GM23338 (cell line): ENCODE measurements at regions not wholly inside any gene's neighbourhood (a gene's known extent, or its start where the extent isn't known, plus 50 kb on each side); places are given as distances from the start of the nearest gene placed in this dataset.

ENCODE experiments used
- ATAC-seq: fragments of 200-7000 bp; cut with Tn5 transposase; 3 replicates; pipeline ENCODE4 v1.9.1; 2020
- DNase-seq: peaks from one replicate; pipeline ENCODE4 v3.0.0-alpha.2; 2015; ENCODE audit warnings: low spot score
- H2AFZ ChIP-seq: fragments of 200-600 bp; sonication (generic); 2 replicates; pipeline ENCODE4 v1.8.0; 2016; ENCODE audit warnings: antibody characterized with exemption, mild to moderate bottlenecking, moderate library complexity
- H3F3A ChIP-seq: fragments of 200-600 bp; sonication (generic); replicated peaks from 2 replicates; pipeline ENCODE4 v1.8.0; 2017; ENCODE audit warnings: antibody characterized with exemption, mixed run types, low read depth
- H3K27ac ChIP-seq: fragments of 200-600 bp; sonication (generic); 2 replicates; pipeline ENCODE4 v1.6.1; 2016; ENCODE audit warnings: low read depth
- H3K27me3 ChIP-seq: fragments of 200-600 bp; sonication (generic); 2 replicates; pipeline ENCODE4 v1.8.0; 2016; ENCODE audit warnings: mild to moderate bottlenecking, mixed run types, moderate library complexity; ENCODE audit not compliant: insufficient read depth
- H3K36me3 ChIP-seq: fragments of 200-600 bp; sonication (generic); 2 replicates; pipeline ENCODE4 v1.8.0; 2016; ENCODE audit warnings: mild to moderate bottlenecking; ENCODE audit not compliant: insufficient read depth
- H3K4me1 ChIP-seq: fragments of 200-600 bp; sonication (generic); 2 replicates; pipeline ENCODE4 v1.8.0; 2016; ENCODE audit warnings: mild to moderate bottlenecking, moderate library complexity; ENCODE audit not compliant: insufficient read depth
- H3K4me2 ChIP-seq: fragments of 200-600 bp; sonication (generic); 2 replicates; pipeline ENCODE4 v1.7.1; 2017; ENCODE audit warnings: mixed run types
- H3K4me3 ChIP-seq: fragments of 200-600 bp; sonication (generic); 2 replicates; pipeline ENCODE4 v1.6.1; 2016; ENCODE audit warnings: mixed run types
- H3K79me2 ChIP-seq: fragments of 200-600 bp; sonication (generic); replicated peaks from 2 replicates; pipeline ENCODE4 v1.8.0; 2017; ENCODE audit warnings: mild to moderate bottlenecking; ENCODE audit not compliant: insufficient read depth
- H3K9me2 ChIP-seq: fragments of 200-600 bp; sonication (generic); 2 replicates; pipeline ENCODE4 v1.8.0; 2017; ENCODE audit not compliant: insufficient read depth
- H4K20me1 ChIP-seq: fragments of 200-600 bp; sonication (generic); replicated peaks from 2 replicates; pipeline ENCODE4 v1.8.0; 2017; ENCODE audit warnings: mild to moderate bottlenecking; ENCODE audit not compliant: insufficient read depth
- H3K27ac Mint-ChIP-seq: 2 replicates; pipeline ENCODE4 v1.8.0; 2020; ENCODE audit warnings: inconsistent platforms, mild to moderate bottlenecking, moderate library complexity, mixed read lengths
- H3K27me3 Mint-ChIP-seq: 3 replicates; pipeline ENCODE4 v1.8.0; 2022; ENCODE audit warnings: low read depth, mild to moderate bottlenecking, moderate library complexity, mixed read lengths, inconsistent platforms; ENCODE audit not compliant: insufficient read depth, poor library complexity
- H3K36me3 Mint-ChIP-seq: 3 replicates; pipeline ENCODE4 v1.8.0; 2021; ENCODE audit warnings: low read depth, mild to moderate bottlenecking, inconsistent platforms, moderate library complexity, mixed read lengths
- H3K4me1 Mint-ChIP-seq: 3 replicates; pipeline ENCODE4 v1.8.0; 2020; ENCODE audit warnings: mild to moderate bottlenecking, inconsistent platforms, mixed read lengths
- H3K4me3 Mint-ChIP-seq: 3 replicates; pipeline ENCODE4 v1.8.0; 2021; ENCODE audit warnings: moderate library complexity, mild to moderate bottlenecking, inconsistent platforms, mixed read lengths
- H3K9me3 Mint-ChIP-seq: 3 replicates; pipeline ENCODE4 v1.8.0; 2020; ENCODE audit warnings: moderate library complexity, mild to moderate bottlenecking, inconsistent platforms, mixed read lengths
- CREB1 ChIP-seq: fragments of 250-450 bp; sonication (Bioruptor Pico); IDR thresholded peaks from 2 replicates; pipeline ENCODE4 v1.5.0; 2020; ENCODE audit warnings: low read depth, mild to moderate bottlenecking, moderate library complexity
- CTCF ChIP-seq, 2 experiments: fragments of 200-600 bp in 1 of 2; sonication (generic) in 1 of 2; conservative IDR thresholded peaks; 2 replicates each; pipeline versions ENCODE4 v1.5.1 to v1.6.1; 2016 to 2017; ENCODE audit warnings: antibody characterized with exemption in 2 of 2, low read depth in 2 of 2, mild to moderate bottlenecking in 2 of 2, moderate library complexity in 1 of 2
- ETS1 ChIP-seq: IDR thresholded peaks from 2 replicates; pipeline ENCODE4 v1.6.1; 2016; ENCODE audit warnings: antibody characterized with exemption
- EZH2 ChIP-seq: fragments of 200-600 bp; sonication (generic); IDR thresholded peaks from one replicate; pipeline ENCODE4 v1.8.0; 2017; ENCODE audit warnings: antibody characterized with exemption, mild to moderate bottlenecking, low read depth; ENCODE audit not compliant: unreplicated experiment
- EZH2phosphoT487 ChIP-seq: fragments of 200-600 bp; sonication (generic); IDR thresholded peaks from one replicate; pipeline ENCODE4 v1.8.1; 2018; ENCODE audit warnings: antibody characterized with exemption; ENCODE audit not compliant: unreplicated experiment
- JUNB ChIP-seq: IDR thresholded peaks from one replicate; pipeline ENCODE4 v1.6.1; 2016; ENCODE audit warnings: antibody characterized with exemption; ENCODE audit not compliant: unreplicated experiment
- NANOG ChIP-seq: IDR thresholded peaks from 2 replicates; pipeline ENCODE4 v1.6.1; 2016; ENCODE audit warnings: antibody characterized with exemption, borderline replicate concordance
- POLR2AphosphoS5 ChIP-seq: IDR thresholded peaks from 2 replicates; pipeline ENCODE4 v1.6.1; 2016; ENCODE audit warnings: antibody characterized with exemption, low read depth
- REST ChIP-seq: IDR thresholded peaks from one replicate; pipeline ENCODE4 v1.6.1; 2018; ENCODE audit warnings: antibody characterized with exemption; ENCODE audit not compliant: unreplicated experiment
- STAT1 ChIP-seq: IDR thresholded peaks from one replicate; pipeline ENCODE4 v1.6.1; 2016; ENCODE audit warnings: antibody characterized with exemption; ENCODE audit not compliant: unreplicated experiment
- ZNF114 ChIP-seq: fragments of 250-450 bp; sonication (Bioruptor Pico); IDR thresholded peaks from 2 replicates; pipeline ENCODE4 v1.5.0; 2020; ENCODE audit warnings: mild to moderate bottlenecking, moderate library complexity
- ZNF331 ChIP-seq: fragments of 250-450 bp; sonication (Bioruptor Pico); IDR thresholded peaks from 2 replicates; pipeline ENCODE4 v1.5.0; 2020; ENCODE audit warnings: low read depth, mild to moderate bottlenecking, moderate library complexity
- ZNF462 ChIP-seq: fragments of 250-450 bp; sonication (Bioruptor Pico); IDR thresholded peaks from 2 replicates; pipeline ENCODE4 v1.5.0; 2020; ENCODE audit warnings: mild to moderate bottlenecking, moderate library complexity

GRCh38 chr2:5955921-5956320 lies 263.7 kb downstream of the SOX11 start:
- DNase-seq (no peak), ATAC-seq (no peak)
- Histone ChIP-seq H3K79me2 (no peaks in the 10 kb centered on the region), H3K9me2 (no peaks in the 10 kb centered on the region), H2AFZ (no peak overlapping the region), H4K20me1 (no peaks in the 10 kb centered on the region), H3K27ac (no peak overlapping the region), H3F3A (no peaks in the 10 kb centered on the region), H3K4me1 (no peaks in the 10 kb centered on the region), H3K36me3 (no peaks in the 10 kb centered on the region), H3K4me3 (no peak overlapping the region), H3K4me2 (no peak overlapping the region), H3K27me3 (no peaks in the 10 kb centered on the region)
- peaks cover 2% of the 10 kb centered on the region for H3K27me3 Mint-ChIP-seq
- TF ChIP-seq EZH2phosphoT487 (no peak), EZH2 (no peak), ETS1 (no peak), CTCF (conservative IDR thresholded peaks at IDR 0.05; ENCODE audit: low read depth in 2 of 2) (no peak), CREB1 (CRISPR knock-in tag) (no peak), JUNB (no peak), REST (no peak), ZNF462 (CRISPR knock-in tag) (no peak), ZNF331 (CRISPR knock-in tag) (no peak), NANOG (no peak), POLR2AphosphoS5 (no peak), ZNF114 (CRISPR knock-in tag) (no peak), STAT1 (no peak)
- H3K4me1 Mint-ChIP-seq = no peaks in the 10 kb centered on the region; the same call in 2 of the 3 replicates
- peaks cover 43% of the 10 kb centered on the region for H3K9me3 Mint-ChIP-seq
- H3K4me3 Mint-ChIP-seq = no peak overlapping the region
- H3K36me3 Mint-ChIP-seq = peaks cover 3% of the 10 kb centered on the region; the same call in 2 of the 3 replicates
- H3K27ac Mint-ChIP-seq = no peak overlapping the region
